ENCODE measurements at regions not wholly inside any gene's neighbourhood (a gene's known extent, or its start where the extent isn't known, plus 50 kb on each side); places are given as distances from the start of the nearest gene placed in this dataset.
"Not testable (repeated sequence)": the region's sequence is repeated elsewhere in the genome, so short reads cannot be mapped to it uniquely, and the experiment has no call there.

DNA sequence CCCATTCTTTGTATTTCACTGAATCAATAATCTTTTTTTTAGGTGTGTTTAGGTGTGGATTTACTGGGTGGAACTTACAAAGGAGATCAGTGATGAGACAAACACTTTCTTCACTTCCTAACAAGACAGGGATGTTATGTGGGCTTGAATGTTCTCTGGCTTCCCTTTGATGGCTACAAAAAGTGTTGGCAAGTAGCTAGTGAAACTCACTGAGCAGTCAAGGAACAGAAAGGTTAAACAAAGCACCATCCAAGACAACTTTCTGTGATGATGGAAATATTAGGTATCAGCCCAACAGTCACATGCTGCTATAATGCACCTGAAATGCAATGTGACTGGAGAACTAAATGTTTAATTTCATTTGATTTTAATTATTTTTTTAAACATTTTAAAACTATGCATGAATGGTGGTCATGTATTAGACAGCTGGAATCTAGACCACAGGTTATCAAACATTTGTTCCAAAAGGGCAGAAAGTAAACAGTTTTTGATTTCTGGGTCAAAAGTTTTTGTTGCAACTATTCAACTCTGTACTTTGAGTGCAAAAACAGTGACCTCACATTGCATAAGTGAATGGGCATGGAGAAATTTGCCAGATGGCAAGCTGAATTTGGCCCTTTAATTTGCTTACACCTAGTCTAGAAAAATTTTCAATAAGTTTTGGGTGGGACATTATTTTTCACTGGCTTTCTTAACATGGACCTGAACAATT lies 1272.7 kb upstream of the TMEFF2 start:
- Histone ChIP-seq H3K27ac (ENCODE audit: low read depth in 1 of 3, low read length in 2 of 3) (no peak overlapping the region), H3K9me3 (ENCODE audit: control insufficient read depth in 2 of 2, insufficient read depth in 1 of 2, low read depth in 1 of 2, low read length in 1 of 2) (peaks cover 0 to 10% of the 10 kb centered on the region in 2 donors), H3K4me1 (ENCODE audit: control insufficient read depth in 3 of 3, insufficient read depth in 2 of 3, low read depth in 1 of 3, low read length in 2 of 3) (no peaks in the 10 kb centered on the region), H3K36me3 (ENCODE audit: control insufficient read depth in 3 of 3, insufficient read depth in 2 of 3, low read depth in 1 of 3, low read length in 3 of 3) (no peaks in the 10 kb centered on the region), H3K4me3 (ENCODE audit: low read depth in 1 of 3, low read length in 3 of 3) (no peak overlapping the region), H3K27me3 (ENCODE audit: control insufficient read depth in 3 of 3, insufficient read depth in 3 of 3, low read length in 3 of 3) (no peaks in the 10 kb centered on the region)
- no peak for DNase-seq
- FAIRE-seq = no peak

DNA sequence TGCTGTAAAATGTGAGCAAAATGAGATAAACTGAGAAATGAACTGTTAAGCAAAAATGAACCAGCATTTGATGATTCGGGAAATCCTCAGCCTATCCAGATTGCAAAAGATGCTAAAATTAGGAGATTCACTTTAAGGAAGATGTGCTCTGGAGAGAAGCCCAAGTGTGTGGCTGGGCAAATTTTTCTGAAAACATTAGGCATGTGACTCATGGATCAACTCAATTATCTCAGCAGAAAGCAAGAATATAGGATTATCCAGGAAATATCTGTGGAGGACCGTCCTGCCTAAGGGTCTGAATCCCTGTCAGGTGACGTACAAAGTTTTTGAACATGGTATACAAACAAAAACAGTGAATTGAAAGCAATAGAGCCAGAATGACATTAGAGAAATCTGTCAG lies 1268.3 kb upstream of the TMEFF2 start:
- no peak for FAIRE-seq
- WGBS, 3 donors = 89 to 94% (median 93%) methylated on average over 3 of the region's 3 CpGs

GRCh38 chr2:193462411-193462810 lies 1267.7 kb upstream of the TMEFF2 start:
- Histone ChIP-seq H3K27ac (ENCODE audit: low read depth in 1 of 3, low read length in 2 of 3) (no peak overlapping the region), H3K4me1 (ENCODE audit: control insufficient read depth in 3 of 3, insufficient read depth in 2 of 3, low read depth in 1 of 3, low read length in 2 of 3) (no peaks in the 10 kb centered on the region), H3K9me3 (ENCODE audit: control insufficient read depth in 2 of 2, insufficient read depth in 1 of 2, low read depth in 1 of 2, low read length in 1 of 2) (no peaks in the 10 kb centered on the region), H3K4me3 (ENCODE audit: low read depth in 1 of 3, low read length in 3 of 3) (no peak overlapping the region), H3K36me3 (ENCODE audit: control insufficient read depth in 3 of 3, insufficient read depth in 2 of 3, low read depth in 1 of 3, low read length in 3 of 3) (no peaks in the 10 kb centered on the region), H3K27me3 (ENCODE audit: control insufficient read depth in 3 of 3, insufficient read depth in 3 of 3, low read length in 3 of 3) (no peaks in the 10 kb centered on the region)
- 78 to 86% (median 86%) methylated on average over 2 of the region's 2 CpGs for whole genome bisulfite sequencing, 3 donors
- no peak for DNase-seq
- no peak for FAIRE-seq

More for the DNA sequence above, 1268.3 kb upstream of the TMEFF2 start:
- Histone ChIP-seq H3K4me3 (ENCODE audit: low read depth in 1 of 3, low read length in 3 of 3) (no peak overlapping the region), H3K27me3 (ENCODE audit: control insufficient read depth in 3 of 3, insufficient read depth in 3 of 3, low read length in 3 of 3) (no peaks in the 10 kb centered on the region), H3K4me1 (ENCODE audit: control insufficient read depth in 3 of 3, insufficient read depth in 2 of 3, low read depth in 1 of 3, low read length in 2 of 3) (no peaks in the 10 kb centered on the region), H3K27ac (ENCODE audit: low read depth in 1 of 3, low read length in 2 of 3) (no peak overlapping the region), H3K36me3 (ENCODE audit: control insufficient read depth in 3 of 3, insufficient read depth in 2 of 3, low read depth in 1 of 3, low read length in 3 of 3) (no peaks in the 10 kb centered on the region), H3K9me3 (ENCODE audit: control insufficient read depth in 2 of 2, insufficient read depth in 1 of 2, low read depth in 1 of 2, low read length in 1 of 2) (no peaks in the 10 kb centered on the region)
- DNase-seq = no peak

GRCh38 chr2:193461431-193461934 lies 1266.8 kb upstream of the TMEFF2 start:
- 73 to 90% (median 78%) methylated on average over 2 of the region's 2 CpGs for WGBS, 3 donors
- no peaks in the 10 kb centered on the region for H3K4me1 ChIP-seq (ENCODE audit: control insufficient read depth in 3 of 3, insufficient read depth in 2 of 3, low read depth in 1 of 3, low read length in 2 of 3)
- H3K4me3 ChIP-seq (ENCODE audit: low read depth in 1 of 3, low read length in 3 of 3) = no peak overlapping the region
- DNase-seq (no peak), FAIRE-seq (no peak)
- H3K36me3 ChIP-seq (ENCODE audit: control insufficient read depth in 3 of 3, insufficient read depth in 2 of 3, low read depth in 1 of 3, low read length in 3 of 3) = no peaks in the 10 kb centered on the region
- no peaks in the 10 kb centered on the region for H3K27me3 ChIP-seq (ENCODE audit: control insufficient read depth in 3 of 3, insufficient read depth in 3 of 3, low read length in 3 of 3)
- no peaks in the 10 kb centered on the region for H3K9me3 ChIP-seq (ENCODE audit: control insufficient read depth in 2 of 2, insufficient read depth in 1 of 2, low read depth in 1 of 2, low read length in 1 of 2)
- H3K27ac ChIP-seq (ENCODE audit: low read depth in 1 of 3, low read length in 2 of 3) = no peak overlapping the region

GRCh38 chr2:193446967-193447366 lies 1252.2 kb upstream of the TMEFF2 start:
- DNase-seq = no peak
- Histone ChIP-seq H3K27me3 (ENCODE audit: control insufficient read depth in 3 of 3, insufficient read depth in 3 of 3, low read length in 3 of 3) (no peaks in the 10 kb centered on the region), H3K4me3 (ENCODE audit: low read depth in 1 of 3, low read length in 3 of 3) (no peak overlapping the region), H3K4me1 (ENCODE audit: control insufficient read depth in 3 of 3, insufficient read depth in 2 of 3, low read depth in 1 of 3, low read length in 2 of 3) (no peaks in the 10 kb centered on the region), H3K9me3 (ENCODE audit: control insufficient read depth in 2 of 2, insufficient read depth in 1 of 2, low read depth in 1 of 2, low read length in 1 of 2) (peaks cover 0 to 4% of the 10 kb centered on the region in 2 donors), H3K27ac (ENCODE audit: low read depth in 1 of 3, low read length in 2 of 3) (no peak overlapping the region), H3K36me3 (ENCODE audit: control insufficient read depth in 3 of 3, insufficient read depth in 2 of 3, low read depth in 1 of 3, low read length in 3 of 3) (no peaks in the 10 kb centered on the region)
- FAIRE-seq = no peak
- WGBS, 3 donors = 88 to 93% (median 90%) methylated on average over 2 of the region's 2 CpGs

DNA sequence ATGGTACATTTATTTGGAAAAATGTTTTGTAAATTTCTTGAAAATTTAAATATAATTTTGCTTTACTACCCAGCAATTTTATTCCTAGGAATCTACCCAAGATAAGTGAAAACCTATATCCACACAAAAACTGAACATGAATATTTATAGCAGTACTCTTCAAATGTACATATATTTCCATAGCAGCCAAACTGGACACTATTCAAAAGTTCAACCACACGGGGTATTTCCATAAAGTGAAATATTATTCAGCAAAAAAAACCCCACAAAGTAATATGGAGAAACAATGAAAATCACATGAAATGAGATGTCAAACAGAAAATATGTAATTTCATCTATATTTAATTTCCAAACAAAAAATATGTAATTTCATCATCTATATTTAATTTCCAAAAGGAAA lies 1247.6 kb upstream of the TMEFF2 start:
- WGBS, 3 donors = 68 to 77% (median 73%) methylated on average over 1 of the region's 1 CpG
- no peak overlapping the region for H3K27ac ChIP-seq (ENCODE audit: low read depth in 1 of 3, low read length in 2 of 3)
- H3K9me3 ChIP-seq (ENCODE audit: control insufficient read depth in 2 of 2, insufficient read depth in 1 of 2, low read depth in 1 of 2, low read length in 1 of 2) = no peaks in the 10 kb centered on the region
- H3K4me3 ChIP-seq (ENCODE audit: low read depth in 1 of 3, low read length in 3 of 3) = no peak overlapping the region
- H3K36me3 ChIP-seq (ENCODE audit: control insufficient read depth in 3 of 3, insufficient read depth in 2 of 3, low read depth in 1 of 3, low read length in 3 of 3) = no peaks in the 10 kb centered on the region
- no peaks in the 10 kb centered on the region for H3K4me1 ChIP-seq (ENCODE audit: control insufficient read depth in 3 of 3, insufficient read depth in 2 of 3, low read depth in 1 of 3, low read length in 2 of 3)
- FAIRE-seq (no peak), DNase-seq (no peak)
- H3K27me3 ChIP-seq (ENCODE audit: control insufficient read depth in 3 of 3, insufficient read depth in 3 of 3, low read length in 3 of 3) = no peaks in the 10 kb centered on the region

DNA sequence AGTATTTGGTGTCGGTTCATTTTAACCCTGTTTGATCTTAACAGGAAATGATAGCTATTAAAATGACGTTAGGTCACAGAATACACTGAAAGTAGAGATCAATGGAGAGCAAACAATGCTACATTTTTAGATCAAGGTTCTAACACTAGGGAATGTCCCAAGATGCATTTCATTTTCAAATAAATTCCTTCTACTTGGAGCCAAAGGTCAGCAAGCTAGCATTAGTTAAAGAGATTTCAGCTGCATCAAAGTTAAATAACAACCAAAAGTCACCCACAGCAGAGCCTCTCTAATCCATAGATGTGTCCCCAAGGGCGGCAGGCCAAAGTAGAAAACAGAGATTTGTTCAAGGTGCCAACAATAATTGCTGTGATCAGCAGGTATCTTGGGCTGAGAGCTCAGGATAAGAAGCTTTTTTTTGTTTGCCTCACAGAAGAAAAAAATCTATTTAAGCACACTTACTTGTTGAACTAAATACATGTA lies 1233.6 kb upstream of the TMEFF2 start:
- H3K36me3 ChIP-seq (ENCODE audit: control insufficient read depth in 3 of 3, insufficient read depth in 2 of 3, low read depth in 1 of 3, low read length in 3 of 3) = no peaks in the 10 kb centered on the region
- no peak overlapping the region for H3K4me3 ChIP-seq (ENCODE audit: low read depth in 1 of 3, low read length in 3 of 3)
- H3K27me3 ChIP-seq (ENCODE audit: control insufficient read depth in 3 of 3, insufficient read depth in 3 of 3, low read length in 3 of 3) = no peaks in the 10 kb centered on the region
- peak; percentile 81 to 83 for DNase-seq
- H3K9me3 ChIP-seq (ENCODE audit: control insufficient read depth in 2 of 2, insufficient read depth in 1 of 2, low read depth in 1 of 2, low read length in 1 of 2) = no peaks in the 10 kb centered on the region
- H3K4me1 ChIP-seq (ENCODE audit: control insufficient read depth in 3 of 3, insufficient read depth in 2 of 3, low read depth in 1 of 3, low read length in 2 of 3) = peaks cover 0 to 4% (median 0%) of the 10 kb centered on the region in 3 donors
- H3K27ac ChIP-seq (ENCODE audit: low read depth in 1 of 3, low read length in 2 of 3) = peak overlapping the region in 1 of 3 donors; percentile 4
- WGBS, 3 donors = 11 to 43% (median 19%) methylated on average over 3 of the region's 3 CpGs
- no peak for FAIRE-seq

DNA sequence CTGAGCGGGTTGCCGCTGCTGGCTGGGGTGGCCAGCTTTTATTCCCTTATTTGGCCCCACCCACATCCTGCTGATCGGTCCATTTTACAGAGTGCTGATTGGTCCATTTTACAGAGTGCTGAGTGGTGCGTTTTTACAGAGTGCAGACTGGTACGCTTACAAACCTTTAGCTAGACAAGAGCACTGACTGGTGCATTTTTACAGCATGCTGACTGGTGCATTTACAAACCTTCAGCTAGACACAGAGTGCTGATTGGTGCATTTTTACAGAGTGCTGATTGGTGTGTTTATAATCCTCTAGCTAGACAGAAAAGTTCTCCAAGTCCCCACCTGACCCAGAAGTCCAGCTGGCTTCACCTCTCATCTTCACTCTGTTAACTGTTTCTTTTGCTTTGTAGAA lies 1217.6 kb upstream of the TMEFF2 start:
- H3K27me3 ChIP-seq (ENCODE audit: control insufficient read depth in 3 of 3, insufficient read depth in 3 of 3, low read length in 3 of 3); H3K36me3 ChIP-seq (ENCODE audit: control insufficient read depth in 3 of 3, insufficient read depth in 2 of 3, low read depth in 1 of 3, low read length in 3 of 3); H3K4me3 ChIP-seq (ENCODE audit: low read depth in 1 of 3, low read length in 3 of 3); H3K4me1 ChIP-seq (ENCODE audit: control insufficient read depth in 3 of 3, insufficient read depth in 2 of 3, low read depth in 1 of 3, low read length in 2 of 3); H3K27ac ChIP-seq (ENCODE audit: low read depth in 1 of 3, low read length in 2 of 3); DNase-seq; FAIRE-seq; H3K9me3 ChIP-seq (ENCODE audit: control insufficient read depth in 2 of 2, insufficient read depth in 1 of 2, low read depth in 1 of 2, low read length in 1 of 2): not testable (repeated sequence)
- 84 to 93% (median 92%) methylated on average over 5 of the region's 5 CpGs for WGBS, 3 donors

DNA sequence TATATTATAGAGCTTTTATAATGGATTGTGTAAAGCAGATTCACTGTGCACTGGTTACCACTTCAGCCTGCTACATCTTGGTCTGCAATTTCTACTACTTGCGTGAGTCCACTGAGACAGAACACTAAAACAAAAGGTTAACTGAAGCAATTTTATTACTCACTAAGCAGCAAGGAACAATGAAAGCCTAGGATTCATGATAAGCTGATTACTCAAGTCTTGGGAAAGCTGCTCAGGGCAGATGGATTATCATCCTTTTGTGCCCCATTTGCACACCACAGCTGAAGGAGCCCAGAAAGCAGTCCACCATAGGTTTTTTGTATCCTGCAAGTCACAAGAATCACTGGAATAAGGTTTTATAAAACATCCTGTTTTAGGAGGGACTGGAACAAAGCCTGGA lies 1215.2 kb upstream of the TMEFF2 start:
- no peaks in the 10 kb centered on the region for H3K27me3 ChIP-seq (ENCODE audit: control insufficient read depth in 3 of 3, insufficient read depth in 3 of 3, low read length in 3 of 3)
- H3K36me3 ChIP-seq (ENCODE audit: control insufficient read depth in 3 of 3, insufficient read depth in 2 of 3, low read depth in 1 of 3, low read length in 3 of 3) = no peaks in the 10 kb centered on the region
- no peaks in the 10 kb centered on the region for H3K4me1 ChIP-seq (ENCODE audit: control insufficient read depth in 3 of 3, insufficient read depth in 2 of 3, low read depth in 1 of 3, low read length in 2 of 3)
- WGBS, 3 donors = 54 to 86% (median 79%) methylated on average over 1 of the region's 1 CpG
- DNase-seq (peak in 1 of 2 donors; percentile 2), FAIRE-seq (no peak)
- H3K27ac ChIP-seq (ENCODE audit: low read depth in 1 of 3, low read length in 2 of 3) = no peak overlapping the region
- H3K9me3 ChIP-seq (ENCODE audit: control insufficient read depth in 2 of 2, insufficient read depth in 1 of 2, low read depth in 1 of 2, low read length in 1 of 2) = no peaks in the 10 kb centered on the region
- H3K4me3 ChIP-seq (ENCODE audit: low read depth in 1 of 3, low read length in 3 of 3) = no peak overlapping the region

All from small intestine (tissue), 7 donors.